Endothelial cell of umbilical vein (primary cell): ENCODE measurements at regions not wholly inside any gene's neighbourhood (a gene's known extent, or its start where the extent isn't known, plus 50 kb on each side); places are given as distances from the start of the nearest gene placed in this dataset.

Source experiments
- BruUV-seq: library from RNA; stranded (reverse); fragments of 400-500 nt; replicated peaks from 2 replicates; lab custom pipeline; 2021; lab: Mats Ljungman, UMichigan
- CTCF ChIA-PET: fragments of 300-600, 350-600 bp; sonication (Branson Sonifier 250); formaldehyde crosslinking; loops from one replicate; lab custom pipeline; 2021; ENCODE audit warnings: antibody characterized with exemption, inconsistent platforms; lab: Charles Lee
- POLR2A ChIA-PET: fragments of 300-600, 350-600 bp; sonication (Branson Sonifier 250); formaldehyde crosslinking; loops from one replicate; lab custom pipeline; 2021; ENCODE audit warnings: antibody characterized with exemption, inconsistent platforms; lab: Charles Lee
- DNase-seq: peaks from one replicate; pipeline ENCODE4 v3.0.0-alpha.2; 2011; ENCODE audit warnings: low read depth, low spot score
- FAIRE-seq: peaks from 2 replicates; lab custom pipeline; 2011; peaks lifted over from hg19 to GRCh38; lab: Jason Lieb, UNC
- H2AFZ ChIP-seq: 2 replicates; pipeline ENCODE4 v1.6.0; 2012; ENCODE audit warnings: low read depth, low read length, control low read depth, inconsistent platforms
- H3K27ac ChIP-seq: 2 replicates; pipeline ENCODE4 v1.5.1; 2011; ENCODE audit warnings: low read depth, mild to moderate bottlenecking, control low read depth, low read length, moderate library complexity; ENCODE audit not compliant: insufficient read depth
- H3K27me3 ChIP-seq, 2 experiments: 2 replicates each; pipeline versions ENCODE4 v1.6.0 to v1.6.1; 2011; ENCODE audit warnings: low read length in 2 of 2, mixed read lengths in 1 of 2; ENCODE audit not compliant: control insufficient read depth in 2 of 2, insufficient read depth in 2 of 2
- H3K36me3 ChIP-seq, 2 experiments: 2 replicates in 1 of 2; 3 replicates in 1 of 2; pipeline ENCODE4 v1.5.1; 2011; ENCODE audit warnings: low read length in 2 of 2, mild to moderate bottlenecking in 1 of 2, moderate library complexity in 1 of 2; ENCODE audit not compliant: control insufficient read depth in 2 of 2, insufficient read depth in 2 of 2; ENCODE audit errors: extremely low read depth in 1 of 2
- H3K4me1 ChIP-seq: 3 replicates; pipeline ENCODE4 v1.5.1; 2011; ENCODE audit warnings: mild to moderate bottlenecking, low read length; ENCODE audit not compliant: control insufficient read depth, insufficient read depth; ENCODE audit errors: extremely low read depth
- H3K4me2 ChIP-seq: 2 replicates; pipeline ENCODE4 v1.6.1; 2011; ENCODE audit warnings: low read length, control low read depth, mixed read lengths; ENCODE audit not compliant: insufficient read depth
- H3K4me3 ChIP-seq, 3 experiments: fragments of 200-600 bp in 1 of 3; sonication (generic), shearing (Covaris generic) in 1 of 3; replicated peaks in 1 of 3; 2 replicates each; pipeline ENCODE4 v1.5.1; 2011 to 2016; ENCODE audit warnings: control low read depth in 3 of 3, low read length in 3 of 3, mild to moderate bottlenecking in 2 of 3, inconsistent platforms in 1 of 3, low read depth in 1 of 3, moderate library complexity in 1 of 3; ENCODE audit not compliant: insufficient read depth in 1 of 3
- H3K79me2 ChIP-seq: 2 replicates; pipeline ENCODE4 v1.6.0; 2012; ENCODE audit warnings: low read length, inconsistent platforms; ENCODE audit not compliant: control insufficient read depth, insufficient read depth
- H3K9ac ChIP-seq: replicated peaks from 2 replicates; pipeline ENCODE3; 2011; ENCODE audit warnings: low read length, control low read depth; ENCODE audit not compliant: insufficient read depth; ENCODE audit errors: extremely low read depth
- H3K9me1 ChIP-seq: replicated peaks from 3 replicates; pipeline ENCODE4 v1.6.0; 2011; ENCODE audit warnings: mild to moderate bottlenecking, low read length; ENCODE audit not compliant: control insufficient read depth, insufficient read depth; ENCODE audit errors: extremely low read depth
- H3K9me3 ChIP-seq: replicated peaks from 2 replicates; pipeline ENCODE4 v1.5.1; 2012; ENCODE audit warnings: low read length, inconsistent platforms; ENCODE audit not compliant: control insufficient read depth, insufficient read depth
- H4K20me1 ChIP-seq: replicated peaks from 2 replicates; pipeline ENCODE3; 2011; ENCODE audit warnings: mild to moderate bottlenecking, low read length; ENCODE audit not compliant: control insufficient read depth, insufficient read depth; ENCODE audit errors: extremely low read depth
- EZH2 ChIP-seq: IDR thresholded peaks from 2 replicates; pipeline ENCODE4 v1.6.1; 2012; ENCODE audit warnings: borderline replicate concordance, low read depth, mild to moderate bottlenecking, moderate library complexity, low read length, inconsistent platforms; ENCODE audit not compliant: severe bottlenecking
- FOS ChIP-seq: IDR thresholded peaks from 2 replicates; pipeline ENCODE4 v1.6.1; 2011; ENCODE audit warnings: mild to moderate bottlenecking, low read length, moderate library complexity, borderline replicate concordance; ENCODE audit not compliant: insufficient read depth
- GATA2 ChIP-seq: IDR thresholded peaks from 2 replicates; pipeline ENCODE4 v1.7.0; 2011; ENCODE audit warnings: low read depth, mild to moderate bottlenecking, moderate library complexity, mixed read lengths, low read length; ENCODE audit not compliant: insufficient read length, insufficient read depth
- JUN ChIP-seq: IDR thresholded peaks from 2 replicates; pipeline ENCODE4 v1.6.1; 2011; ENCODE audit warnings: borderline replicate concordance, low read depth; ENCODE audit not compliant: insufficient read length, insufficient read depth
- MAX ChIP-seq: IDR thresholded peaks from 2 replicates; pipeline ENCODE4 v1.6.1; 2011; ENCODE audit not compliant: insufficient read depth, insufficient read length
- MYC ChIP-seq: IDR thresholded peaks from one replicate; pipeline ENCODE4 v1.6.1; 2011; ENCODE audit warnings: mild to moderate bottlenecking, low read depth, low read length
- POLR2A ChIP-seq: IDR thresholded peaks from 2 replicates; pipeline ENCODE4 v1.6.1; 2012; ENCODE audit warnings: low read depth, mild to moderate bottlenecking, control low read depth, low read length
- POLR2AphosphoS5 ChIP-seq: IDR thresholded peaks from 2 replicates; pipeline ENCODE4 v1.6.1; 2012; ENCODE audit warnings: low read depth, mild to moderate bottlenecking, control low read depth, low read length, moderate library complexity; ENCODE audit not compliant: insufficient read depth
- dilution Hi-C: fragments of 300-500 bp; cut with MboI; formaldehyde crosslinking; loops from one replicate; pipeline ENCODE4 v1.15.0; 2019; ENCODE audit warnings: low sequenced_read_pairs; ENCODE audit not compliant: extremely low pct_ligation_motif_present
- intact Hi-C: fragments of 100-400 bp; cut with micrococcal nuclease; formaldehyde crosslinking; loops from one replicate; pipeline ENCODE4 v1.10.0; 2022
- TF ChIP-seq, protein P1 (sequence below), 2 donors: IDR thresholded peaks; 1 replicate in 1 of 2; 2 replicates in 1 of 2; pipeline ENCODE4 v1.5.1; 2011; ENCODE audit warnings: low read length in 2 of 2, mild to moderate bottlenecking in 2 of 2, moderate library complexity in 2 of 2, control low read depth in 1 of 2, inconsistent platforms in 1 of 2, low read depth in 1 of 2; ENCODE audit not compliant: insufficient read depth in 1 of 2; ENCODE audit errors: extremely low read depth in 1 of 2

- dilution Hi-C loops (no loop called here), intact Hi-C loops (loop anchor here (10.0 kb wide), 1 partner anchor 1119 kb away; no protein-coding TSS in a partner anchor)
- Histone ChIP-seq H3K9ac (no peak overlapping the region), H3K4me2 (no peak overlapping the region), H3K9me3 (no peaks in the 10 kb centered on the region), H2AFZ (no peak overlapping the region), H3K4me3 (no peak overlapping the region), H4K20me1 (no peaks in the 10 kb centered on the region), H3K36me3 (no peaks in the 10 kb centered on the region), H3K4me1 (peaks cover 8% of the 10 kb centered on the region), H3K9me1 (no peaks in the 10 kb centered on the region), H3K27me3 (no peaks in the 10 kb centered on the region), H3K79me2 (no peaks in the 10 kb centered on the region), H3K27ac (no peak overlapping the region)
- ChIA-PET POLR2A (no interaction called here), CTCF (no interaction called here)
- DNase-seq (no peak), FAIRE-seq (no peak)
- no TSS peak for BruUV-seq
- TF ChIP-seq MYC (no peak), EZH2 (no peak), MAX (no peak), FOS (no peak), JUN (no peak), POLR2AphosphoS5 (no peak), GATA2 (no peak), POLR2A (no peak)
- TF ChIP-seq, protein P1, sequence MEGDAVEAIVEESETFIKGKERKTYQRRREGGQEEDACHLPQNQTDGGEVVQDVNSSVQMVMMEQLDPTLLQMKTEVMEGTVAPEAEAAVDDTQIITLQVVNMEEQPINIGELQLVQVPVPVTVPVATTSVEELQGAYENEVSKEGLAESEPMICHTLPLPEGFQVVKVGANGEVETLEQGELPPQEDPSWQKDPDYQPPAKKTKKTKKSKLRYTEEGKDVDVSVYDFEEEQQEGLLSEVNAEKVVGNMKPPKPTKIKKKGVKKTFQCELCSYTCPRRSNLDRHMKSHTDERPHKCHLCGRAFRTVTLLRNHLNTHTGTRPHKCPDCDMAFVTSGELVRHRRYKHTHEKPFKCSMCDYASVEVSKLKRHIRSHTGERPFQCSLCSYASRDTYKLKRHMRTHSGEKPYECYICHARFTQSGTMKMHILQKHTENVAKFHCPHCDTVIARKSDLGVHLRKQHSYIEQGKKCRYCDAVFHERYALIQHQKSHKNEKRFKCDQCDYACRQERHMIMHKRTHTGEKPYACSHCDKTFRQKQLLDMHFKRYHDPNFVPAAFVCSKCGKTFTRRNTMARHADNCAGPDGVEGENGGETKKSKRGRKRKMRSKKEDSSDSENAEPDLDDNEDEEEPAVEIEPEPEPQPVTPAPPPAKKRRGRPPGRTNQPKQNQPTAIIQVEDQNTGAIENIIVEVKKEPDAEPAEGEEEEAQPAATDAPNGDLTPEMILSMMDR (IDR thresholded peaks at IDR 0.05; ENCODE audit: extremely low read depth in 1 of 2, insufficient read depth in 1 of 2, low read depth in 1 of 2, low read length in 2 of 2): no peak
Observed at GRCh38 chr11:87425943-87426342, 388.2 kb downstream of the TMEM135 start.
